KMS-11 (cell line): ENCODE measurements at regions not wholly inside any gene's neighbourhood (a gene's known extent, or its start where the extent isn't known, plus 50 kb on each side); places are given as distances from the start of the nearest gene placed in this dataset.

Source experiments
- H2AFZ ChIP-seq: fragments of 200-600 bp; sonication (generic); 2 replicates; pipeline ENCODE4 v1.6.1; 2016; ENCODE audit warnings: antibody characterized with exemption, mixed run types, low read depth
- H3K27ac ChIP-seq: fragments of 200-600 bp; sonication (generic); 2 replicates; pipeline ENCODE4 v1.6.1; 2016; ENCODE audit warnings: mild to moderate bottlenecking, mixed run types
- H3K27me3 ChIP-seq: fragments of 200-600 bp; sonication (generic); 2 replicates; pipeline ENCODE4 v1.6.1; 2017; ENCODE audit warnings: mild to moderate bottlenecking, low read depth, mixed run types, moderate library complexity; ENCODE audit not compliant: insufficient read depth
- H3K36me3 ChIP-seq: fragments of 200-600 bp; sonication (generic); 2 replicates; pipeline ENCODE4 v1.6.1; 2017; ENCODE audit warnings: mild to moderate bottlenecking, mixed run types; ENCODE audit not compliant: insufficient read depth
- H3K4me1 ChIP-seq: fragments of 200-600 bp; sonication (generic); 2 replicates; pipeline ENCODE4 v1.6.1; 2016; ENCODE audit warnings: mild to moderate bottlenecking, low read depth, mixed run types; ENCODE audit not compliant: poor library complexity, severe bottlenecking
- H3K4me2 ChIP-seq: fragments of 200-600 bp; sonication (generic); 2 replicates; pipeline ENCODE4 v1.7.0; 2016; ENCODE audit warnings: mild to moderate bottlenecking, mixed run types
- H3K4me3 ChIP-seq: fragments of 200-600 bp; sonication (generic); IDR thresholded peaks from 2 replicates; pipeline ENCODE4 v1.6.1; 2017; ENCODE audit warnings: low read depth, low read length, mixed read lengths; ENCODE audit not compliant: insufficient read depth
- H3K79me2 ChIP-seq: fragments of 200-600 bp; sonication (generic); 2 replicates; pipeline ENCODE4 v1.6.1; 2016; ENCODE audit warnings: low read depth, mixed run types; ENCODE audit not compliant: insufficient read depth
- H3K9ac ChIP-seq: fragments of 200-600 bp; sonication (generic); 2 replicates; pipeline ENCODE4 v1.6.1; 2016; ENCODE audit warnings: mild to moderate bottlenecking, mixed run types
- H4K20me1 ChIP-seq: fragments of 200-600 bp; sonication (generic); 2 replicates; pipeline ENCODE4 v1.6.1; 2016; ENCODE audit warnings: mild to moderate bottlenecking, mixed run types; ENCODE audit not compliant: insufficient read depth
- CTCF ChIP-seq: fragments of 200-600 bp; sonication (generic); conservative IDR thresholded peaks from 2 replicates; pipeline ENCODE4 v1.6.1; 2017; ENCODE audit warnings: low read depth, mild to moderate bottlenecking, antibody characterized with exemption, low read length, moderate library complexity, mixed read lengths

- no peak overlapping the region for H3K27ac ChIP-seq
- H3K4me1 ChIP-seq: no peaks in the 10 kb centered on the region
- H4K20me1 ChIP-seq: no peaks in the 10 kb centered on the region
- H3K4me3 ChIP-seq: no peak overlapping the region
- H3K36me3 ChIP-seq: no peaks in the 10 kb centered on the region
- no peak overlapping the region for H3K4me2 ChIP-seq
- no peak overlapping the region for H3K9ac ChIP-seq
- no peaks in the 10 kb centered on the region for H3K27me3 ChIP-seq
- TF ChIP-seq CTCF: no peak
- H2AFZ ChIP-seq: no peak overlapping the region
- H3K79me2 ChIP-seq: no peaks in the 10 kb centered on the region
Measured at GRCh38 chrX:45601052-45601451, 400.4 kb upstream of the DIPK2B start.

- Histone ChIP-seq H3K27me3 (no peaks in the 10 kb centered on the region), H4K20me1 (no peaks in the 10 kb centered on the region), H3K4me3 (no peak overlapping the region), H3K27ac (no peak overlapping the region), H3K79me2 (no peaks in the 10 kb centered on the region), H3K4me2 (no peak overlapping the region), H3K4me1 (no peaks in the 10 kb centered on the region), H2AFZ (no peak overlapping the region), H3K36me3 (no peaks in the 10 kb centered on the region), H3K9ac (no peak overlapping the region)
- TF ChIP-seq CTCF: no peak
Measured at GRCh38 chrX:45598861-45599260, 398.2 kb upstream of the DIPK2B start.

- Histone ChIP-seq H3K4me2 (no peak overlapping the region), H3K4me3 (no peak overlapping the region), H3K36me3 (no peaks in the 10 kb centered on the region), H3K27ac (no peak overlapping the region), H3K4me1 (no peaks in the 10 kb centered on the region), H4K20me1 (no peaks in the 10 kb centered on the region), H3K9ac (no peak overlapping the region), H2AFZ (no peak overlapping the region), H3K79me2 (no peaks in the 10 kb centered on the region), H3K27me3 (no peaks in the 10 kb centered on the region)
- TF ChIP-seq CTCF: no peak
Measured at GRCh38 chrX:45596188-45596808, 395.6 kb upstream of the DIPK2B start.

- H3K4me3 ChIP-seq: no peak overlapping the region
- H3K36me3 ChIP-seq: no peaks in the 10 kb centered on the region
- H3K27me3 ChIP-seq: no peaks in the 10 kb centered on the region
- no peak for TF ChIP-seq CTCF
- H3K9ac ChIP-seq: no peak overlapping the region
- no peak overlapping the region for H2AFZ ChIP-seq
- H3K4me2 ChIP-seq: no peak overlapping the region
- no peaks in the 10 kb centered on the region for H3K4me1 ChIP-seq
- no peaks in the 10 kb centered on the region for H3K79me2 ChIP-seq
- no peak overlapping the region for H3K27ac ChIP-seq
- no peaks in the 10 kb centered on the region for H4K20me1 ChIP-seq
Measured at GRCh38 chrX:45592101-45592500, 391.4 kb upstream of the DIPK2B start.
